ENCODE measurements at regions not wholly inside any gene's neighbourhood (a gene's known extent, or its start where the extent isn't known, plus 50 kb on each side); places are given as distances from the start of the nearest gene placed in this dataset.

- DNase-seq (ENCODE audit: low spot score), result no peak
Measured at GRCh38 chr2:64317707-64318475, 136.1 kb upstream of the LGALSL start.

DNA sequence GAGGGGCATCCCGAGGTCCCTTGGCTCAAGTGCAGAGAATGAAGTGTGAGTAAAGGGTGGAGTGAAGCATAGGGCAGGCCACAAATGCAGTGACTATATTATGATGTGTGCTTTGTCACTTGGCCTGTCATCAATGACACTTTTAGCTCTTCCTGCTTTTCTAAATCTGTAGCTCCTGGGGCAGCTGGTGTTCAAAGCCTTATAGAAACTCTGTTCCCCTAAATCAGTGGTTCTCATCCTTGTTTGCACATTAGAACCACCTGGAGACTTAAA lies 135.6 kb upstream of the LGALSL start:
- no peak for DNase-seq (ENCODE audit: low spot score)

DNA sequence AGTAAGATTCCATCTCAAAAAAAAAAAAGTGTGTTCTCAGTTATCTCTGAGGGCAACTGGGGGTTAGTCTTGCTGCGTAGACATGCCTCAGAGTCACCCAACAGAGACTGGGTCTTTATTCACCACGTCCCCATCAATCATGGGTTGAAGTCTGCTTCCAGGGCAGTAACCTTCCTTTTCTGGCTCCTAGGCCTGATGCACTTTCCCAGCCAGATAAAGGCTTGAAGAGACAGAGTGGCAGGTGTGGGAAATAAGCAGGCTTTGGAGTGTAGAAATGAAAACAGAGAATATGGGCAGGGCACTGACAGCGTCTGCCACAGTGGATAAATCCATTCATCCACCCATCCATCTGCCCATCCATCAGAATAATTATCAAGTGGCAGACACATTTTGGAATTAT lies 134.1 kb upstream of the LGALSL start:
- DNase-seq (ENCODE audit: low spot score), result no peak

DNA sequence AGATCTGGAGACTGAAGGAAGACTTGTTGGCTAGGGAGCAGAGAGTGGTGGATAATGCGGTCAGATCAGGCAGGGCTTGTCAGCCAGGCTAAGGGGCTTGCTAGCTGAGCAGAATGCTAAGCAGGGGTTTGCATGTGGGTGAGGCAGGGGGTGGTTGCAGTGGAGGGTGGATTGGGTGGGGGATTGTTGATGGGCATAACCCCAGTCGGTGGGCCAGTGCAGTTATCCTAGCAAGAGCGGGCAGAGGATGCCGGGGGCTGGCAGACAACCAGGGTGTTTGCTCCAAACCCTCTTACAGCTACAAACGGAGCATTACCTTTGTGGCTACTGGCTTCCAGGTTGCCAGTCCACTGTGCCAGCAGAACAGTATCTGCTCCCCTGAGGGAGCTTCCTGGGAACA lies 131.5 kb upstream of the LGALSL start:
- no peak for DNase-seq (ENCODE audit: low spot score)

DNA sequence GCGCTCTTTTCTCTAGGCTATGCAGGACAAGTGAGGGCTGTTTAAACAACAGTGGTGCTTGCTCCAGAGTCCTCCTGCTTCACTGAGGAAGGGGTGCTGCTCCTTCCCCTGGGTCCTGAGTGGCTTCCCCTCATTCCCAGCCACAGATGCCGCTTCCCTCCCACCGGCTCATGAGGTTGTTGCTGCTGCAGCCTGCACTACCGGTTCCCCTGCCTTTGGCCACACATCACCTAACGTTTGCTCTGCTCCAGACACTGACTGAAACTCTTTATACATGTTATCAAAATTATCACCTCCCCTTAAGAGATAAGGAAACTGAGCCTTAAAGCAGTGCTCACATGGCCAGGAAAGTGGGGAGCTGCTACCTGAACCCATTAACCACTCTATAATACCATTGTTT lies 130.8 kb upstream of the LGALSL start:
- no peak for DNase-seq (ENCODE audit: low spot score)

DNA sequence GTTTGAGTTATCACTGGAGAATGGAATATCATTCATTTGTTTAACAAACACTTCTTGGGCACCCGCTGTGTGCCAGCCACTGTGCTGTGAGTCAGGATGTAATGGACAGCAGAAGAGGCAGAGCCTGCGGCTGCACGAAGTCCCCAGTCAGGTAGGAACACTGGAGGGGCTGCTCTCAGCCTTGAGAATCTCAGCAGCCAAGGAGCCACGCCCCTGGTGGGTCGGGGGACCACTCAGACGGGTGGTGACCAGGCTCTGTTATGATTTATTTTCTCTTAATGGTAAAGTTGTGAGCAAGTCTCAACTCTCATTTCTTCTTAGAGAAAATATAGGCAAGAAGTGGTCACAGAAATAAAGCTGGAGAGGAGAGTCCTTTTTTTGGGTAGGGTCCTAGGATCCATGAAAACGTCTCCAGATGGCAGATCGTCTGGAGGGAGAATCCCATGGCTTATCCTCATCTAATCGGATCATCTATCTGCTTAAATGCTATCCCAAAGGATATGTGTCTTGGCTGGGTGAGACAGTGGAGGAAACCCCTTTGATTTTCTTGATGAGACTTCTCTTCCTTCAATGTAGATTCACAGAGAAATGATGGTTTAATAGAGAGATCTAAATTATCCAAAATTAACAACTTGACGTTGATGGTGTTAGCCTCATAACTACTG lies 129.1 kb upstream of the LGALSL start:
- no peak for DNase-seq (ENCODE audit: low spot score)

- DNase-seq (ENCODE audit: low spot score), result peak; percentile 64
Measured at GRCh38 chr2:64325477-64325851, 128.5 kb upstream of the LGALSL start.

DNA sequence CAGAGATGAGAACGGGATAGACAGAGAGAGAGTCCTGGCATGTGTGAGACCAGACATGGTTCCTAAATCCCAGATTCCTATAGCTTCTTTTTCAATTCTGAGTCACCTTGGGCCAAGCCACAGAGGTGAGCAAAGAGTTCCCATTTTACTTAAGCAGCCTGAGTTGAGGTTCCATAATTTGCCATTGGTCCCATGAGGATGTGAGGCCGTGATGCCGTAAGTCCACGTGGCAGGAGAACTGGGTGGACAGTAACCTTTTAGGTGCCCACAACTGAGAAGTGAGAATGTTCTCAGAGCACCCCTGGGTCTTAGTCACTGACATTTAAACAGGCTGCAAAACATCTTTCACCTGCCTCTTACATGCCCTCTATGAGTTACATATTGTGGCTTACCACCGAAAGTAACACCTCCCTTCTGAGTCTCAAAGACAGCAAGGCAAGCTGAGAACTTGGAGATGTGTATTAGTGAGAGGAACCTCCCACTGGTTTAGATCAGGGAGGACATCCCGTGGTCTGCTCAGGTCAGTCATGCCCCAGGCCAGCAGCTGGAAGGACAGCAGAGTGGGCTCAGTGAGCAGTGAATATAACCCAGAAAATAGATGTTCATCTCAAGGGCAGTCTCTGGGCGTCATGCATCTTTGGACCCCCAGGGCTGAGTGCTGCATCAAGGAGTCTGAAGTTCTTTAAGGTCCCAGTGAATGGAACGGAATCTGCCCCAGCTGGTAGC lies 127.9 kb upstream of the LGALSL start:
- peak; percentile 1 for DNase-seq (ENCODE audit: low spot score)

DNA sequence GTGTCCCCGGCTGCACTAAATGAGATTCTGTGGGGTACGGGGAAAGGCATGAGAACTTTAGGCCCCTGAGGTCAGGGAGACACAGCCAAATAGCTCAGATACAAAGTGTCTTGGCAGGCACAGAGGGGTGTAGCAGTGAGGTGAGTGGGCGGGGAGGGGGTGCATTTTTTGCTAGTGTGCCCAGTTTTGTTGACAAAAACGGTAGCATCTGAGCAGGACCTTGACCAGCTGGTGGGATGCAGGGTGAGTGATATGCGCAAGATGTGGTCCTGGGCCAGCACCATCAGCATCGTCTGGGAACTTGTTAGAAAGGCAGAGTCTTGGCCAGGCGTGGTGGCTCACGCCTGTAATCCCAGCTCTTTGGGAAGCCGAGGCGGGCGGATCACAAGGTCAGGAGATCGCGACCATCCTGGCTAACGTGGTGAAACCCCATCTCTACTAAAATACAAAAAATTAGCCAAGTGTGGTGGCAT lies 127.3 kb upstream of the LGALSL start:
- no peak for DNase-seq (ENCODE audit: low spot score)

DNA sequence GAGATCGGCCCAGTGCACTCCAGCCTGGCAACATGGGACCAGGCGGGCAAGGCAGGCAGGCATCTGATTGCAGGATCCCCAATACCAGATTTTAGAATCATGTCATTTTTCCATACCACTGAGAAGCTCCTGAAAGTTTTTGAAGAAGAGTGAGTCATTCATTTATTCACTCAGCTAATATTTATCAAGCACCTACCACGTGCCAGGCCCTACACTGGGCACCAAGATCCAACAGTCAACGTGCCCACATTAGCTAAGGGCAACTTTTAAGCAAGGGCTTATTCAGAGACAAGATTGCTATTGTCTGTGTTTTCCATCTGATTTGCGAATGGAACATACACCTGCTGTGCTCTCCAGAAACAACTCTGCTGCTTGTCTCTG lies 126.8 kb upstream of the LGALSL start:
- peak; percentile 46 for DNase-seq (ENCODE audit: low spot score)

- peak; percentile 46 for DNase-seq (ENCODE audit: low spot score)
Measured at GRCh38 chr2:64327510-64328414, 126.2 kb upstream of the LGALSL start.

DNA sequence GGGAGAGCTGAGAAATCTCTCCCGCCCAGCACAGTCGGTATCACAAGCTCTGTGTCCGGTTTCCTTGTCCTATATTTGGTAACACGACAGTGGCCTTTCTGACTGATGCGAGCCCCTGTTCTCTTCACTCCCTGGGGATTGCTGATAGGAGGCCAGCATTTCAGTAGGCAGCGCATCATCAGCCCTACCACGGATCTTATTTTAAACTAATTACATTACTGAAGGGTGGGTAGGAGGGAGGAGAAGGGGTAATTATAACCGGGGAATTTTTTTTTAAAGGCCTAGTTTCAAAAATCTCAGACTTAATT lies 125.6 kb upstream of the LGALSL start:
- DNase-seq (ENCODE audit: low spot score), result no peak

GRCh38 chr2:64328756-64329155 lies 125.2 kb upstream of the LGALSL start:
- no peak for DNase-seq (ENCODE audit: low spot score)

DNA sequence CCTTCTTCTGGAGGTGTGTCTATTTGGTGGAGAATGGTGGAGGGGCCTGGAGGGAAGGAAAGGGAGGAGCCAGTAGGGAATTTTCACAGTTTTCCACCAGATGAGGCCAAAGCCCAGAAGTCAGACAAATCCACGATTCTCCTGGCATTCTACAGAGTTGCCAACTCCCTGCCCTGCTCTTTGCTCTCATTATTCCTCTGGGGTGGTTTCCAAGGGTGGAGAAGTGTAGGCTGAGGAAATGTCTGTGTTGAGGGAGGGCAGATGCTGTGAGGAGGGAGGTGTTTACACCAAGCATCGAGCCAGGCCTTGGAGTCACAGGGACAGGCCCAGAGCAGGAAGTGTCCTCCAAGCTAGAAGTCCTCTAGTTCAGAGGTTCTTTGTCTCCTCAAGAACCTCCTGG lies 124.1 kb upstream of the LGALSL start:
- peak; percentile 4 for DNase-seq (ENCODE audit: low spot score)

DNA sequence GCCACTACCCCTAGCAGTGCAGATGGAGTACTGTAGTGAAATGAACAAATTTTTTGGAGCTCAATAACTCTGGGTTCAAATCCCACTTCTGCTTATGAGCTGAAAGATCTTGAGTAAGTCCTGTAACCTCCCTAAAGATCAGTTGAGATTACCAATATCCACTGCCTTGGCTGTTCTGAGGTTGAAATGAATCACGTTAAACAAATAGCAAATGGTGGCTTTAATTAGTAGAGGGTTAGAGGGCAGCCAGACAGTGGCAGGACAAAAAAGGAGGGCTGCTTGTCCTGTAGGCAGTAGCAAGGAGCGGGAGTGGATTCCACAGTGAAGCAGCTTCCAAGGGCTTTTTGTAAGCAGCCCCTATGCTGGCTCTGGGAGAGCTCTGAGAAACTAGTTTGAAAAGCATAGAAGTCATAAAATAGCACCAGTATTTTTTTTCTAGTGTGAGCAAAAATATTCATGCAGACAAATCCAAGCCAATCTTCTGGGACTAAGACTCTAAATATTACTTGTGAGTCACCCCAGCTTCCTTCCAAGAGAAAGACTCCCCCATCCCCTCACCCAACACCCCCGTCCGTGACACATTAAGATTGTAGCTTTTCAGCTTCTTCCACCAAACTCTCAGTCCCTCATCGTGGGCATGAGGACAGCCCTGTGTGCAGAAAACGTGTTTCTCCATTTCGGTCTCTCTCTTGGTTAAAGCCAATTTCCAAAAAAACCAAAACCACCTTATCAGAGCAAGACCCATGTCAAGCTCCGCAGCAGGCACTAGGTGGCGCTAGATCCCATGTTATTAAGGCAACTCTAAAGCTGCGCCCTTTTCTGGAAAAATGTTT lies 123.5 kb upstream of the LGALSL start:
- DNase-seq (ENCODE audit: low spot score), result peak; percentile 83

GRCh38 chr2:64331114-64331645 lies 122.8 kb upstream of the LGALSL start:
- DNase-seq (ENCODE audit: low spot score), result no peak

- no peak for DNase-seq (ENCODE audit: low spot score)
Measured at GRCh38 chr2:64331849-64332699, 121.9 kb upstream of the LGALSL start.

GRCh38 chr2:64336171-64336570 lies 117.8 kb upstream of the LGALSL start:
- DNase-seq (ENCODE audit: low spot score), result no peak

DNA sequence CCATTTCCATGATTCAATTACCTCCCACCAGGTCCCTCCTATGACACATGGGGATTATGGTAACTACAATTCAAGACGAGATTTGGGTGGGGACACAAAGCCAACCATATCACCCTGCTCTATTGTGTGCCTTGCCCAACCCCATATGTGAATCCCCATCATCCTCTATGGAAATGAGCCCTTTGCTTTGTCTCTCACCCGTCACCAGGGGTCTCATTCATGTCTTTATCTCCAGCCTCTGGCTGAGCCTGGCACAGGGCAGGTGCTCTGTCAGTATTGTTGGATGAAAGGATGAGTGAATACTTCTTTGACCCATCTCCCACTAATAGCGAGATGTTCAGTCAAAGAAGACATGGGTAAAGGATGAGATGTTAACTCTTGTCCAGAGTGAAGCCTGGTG lies 116.6 kb upstream of the LGALSL start:
- no peak for DNase-seq (ENCODE audit: low spot score)

GRCh38 chr2:64338108-64338507 lies 115.9 kb upstream of the LGALSL start:
- DNase-seq (ENCODE audit: low spot score), result no peak
